MCF 10A (cell line): ENCODE measurements at regions not wholly inside any gene's neighbourhood (a gene's known extent, or its start where the extent isn't known, plus 50 kb on each side); places are given as distances from the start of the nearest gene placed in this dataset.
A peak's percentile ranks its signal among the peaks of the same experiment; 100 is the strongest.

Source experiments
- BruUV-seq: library from RNA; stranded (reverse); fragments of 400-500 nt; replicated peaks from 2 replicates; lab custom pipeline; 2021; lab: Mats Ljungman, UMichigan
- CTCF ChIA-PET: fragments of 300-600 bp; sonication (Branson Sonifier 250); formaldehyde crosslinking; extraction: SDS; loops from one replicate; lab custom pipeline; 2021; ENCODE audit warnings: antibody characterized with exemption, inconsistent platforms; lab: Yijun Ruan, JAX
- POLR2A ChIA-PET: fragments of 300-600, 350-650 bp; sonication (Branson Sonifier 250); formaldehyde crosslinking; extraction: SDS; loops from one replicate; lab custom pipeline; 2020; ENCODE audit warnings: antibody characterized with exemption, inconsistent platforms; lab: Yijun Ruan, JAX
- DNase-seq: peaks from one replicate; pipeline ENCODE4 v3.0.0-alpha.2; 2018; ENCODE audit not compliant: unreplicated experiment
- H3K27ac Mint-ChIP-seq: one replicate; pipeline ENCODE4 v1.8.0; 2022; ENCODE audit warnings: mild to moderate bottlenecking, low read depth, mixed read lengths; ENCODE audit not compliant: unreplicated experiment
- H3K27me3 Mint-ChIP-seq: one replicate; pipeline ENCODE4 v1.8.0; 2022; ENCODE audit warnings: mixed read lengths; ENCODE audit not compliant: insufficient read depth, unreplicated experiment
- H3K36me3 Mint-ChIP-seq: one replicate; pipeline ENCODE4 v1.8.0; 2022; ENCODE audit warnings: mild to moderate bottlenecking, moderate library complexity, mixed read lengths; ENCODE audit not compliant: insufficient read depth, unreplicated experiment
- H3K4me1 Mint-ChIP-seq: one replicate; pipeline ENCODE4 v1.8.0; 2022; ENCODE audit warnings: mixed read lengths; ENCODE audit not compliant: insufficient read depth, unreplicated experiment
- H3K4me3 Mint-ChIP-seq: one replicate; pipeline ENCODE4 v1.8.0; 2022; ENCODE audit warnings: mild to moderate bottlenecking, moderate library complexity, mixed read lengths; ENCODE audit not compliant: unreplicated experiment
- H3K9me3 Mint-ChIP-seq: one replicate; pipeline ENCODE4 v1.8.0; 2022; ENCODE audit warnings: mixed read lengths; ENCODE audit not compliant: unreplicated experiment
- CTCF ChIP-seq: fragments of 200-600 bp; IDR thresholded peaks from one replicate; pipeline ENCODE4 v1.8.0; 2022; ENCODE audit warnings: antibody characterized with exemption, mild to moderate bottlenecking; ENCODE audit not compliant: unreplicated experiment
- intact Hi-C: fragments of 100-400 bp; cut with micrococcal nuclease; formaldehyde crosslinking; loops from 2 replicates; pipeline ENCODE4 v1.14.1; 2022

DNA sequence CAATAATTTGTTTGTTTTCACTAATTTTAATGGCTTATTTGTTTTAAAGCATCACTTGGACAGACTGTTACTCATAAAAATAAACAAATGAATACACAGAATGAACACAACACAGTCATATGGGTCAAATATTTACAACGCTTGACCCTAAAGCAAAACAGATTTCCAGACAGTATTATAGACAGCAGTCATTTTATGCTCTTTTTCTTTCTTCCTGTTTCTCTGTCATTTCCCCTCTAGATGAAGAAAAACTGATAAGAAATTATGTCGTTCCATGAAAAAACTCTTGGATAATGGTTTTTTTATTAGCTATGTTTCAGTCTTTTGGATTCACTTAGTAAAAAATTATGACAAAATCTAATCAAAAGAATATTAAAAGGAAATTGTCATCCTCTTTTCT, 297.3 kb upstream of the NEGR1 start:
- ChIA-PET POLR2A (no interaction called here), CTCF (no interaction called here)
- DNase-seq: no peak
- no peak overlapping the region for H3K4me3 Mint-ChIP-seq
- H3K27me3 Mint-ChIP-seq: no peaks in the 10 kb centered on the region
- no TSS peak for BruUV-seq
- H3K36me3 Mint-ChIP-seq: no peaks in the 10 kb centered on the region
- no peaks in the 10 kb centered on the region for H3K4me1 Mint-ChIP-seq
- intact Hi-C loops: no loop called here
- TF ChIP-seq CTCF: no peak
- no peaks in the 10 kb centered on the region for H3K9me3 Mint-ChIP-seq
- H3K27ac Mint-ChIP-seq: no peak overlapping the region

- no peak for TF ChIP-seq CTCF
- no TSS peak for BruUV-seq
- Mint-ChIP-seq H3K36me3 (no peaks in the 10 kb centered on the region), H3K4me1 (peaks cover 8% of the 10 kb centered on the region), H3K27ac (no peak overlapping the region), H3K9me3 (no peaks in the 10 kb centered on the region), H3K27me3 (no peaks in the 10 kb centered on the region), H3K4me3 (no peak overlapping the region)
- intact Hi-C loops: no loop called here
- POLR2A ChIA-PET: no interaction called here
- DNase-seq: no peak
- CTCF ChIA-PET: interaction anchor here (0.6 to 1.0 kb wide), 2 partner anchors 13 to 40 kb away, joined by 3 read pairs; no protein-coding TSS in a partner anchor
Measured at GRCh38 chr1:72570815-72571214, 288.5 kb upstream of the NEGR1 start.

- CTCF ChIA-PET: no interaction called here
- intact Hi-C loops: no loop called here
- Mint-ChIP-seq H3K9me3 (no peaks in the 10 kb centered on the region), H3K27ac (no peak overlapping the region), H3K4me3 (no peak overlapping the region), H3K36me3 (no peaks in the 10 kb centered on the region), H3K27me3 (no peaks in the 10 kb centered on the region), H3K4me1 (peaks cover 8% of the 10 kb centered on the region)
- POLR2A ChIA-PET: no interaction called here
- no peak for TF ChIP-seq CTCF
- DNase-seq: peak; percentile 21
- BruUV-seq: no TSS peak
Measured at GRCh38 chr1:72568113-72568512, 285.8 kb upstream of the NEGR1 start.

GRCh38 chr1:72567521-72567920, 285.2 kb upstream of the NEGR1 start:
- Mint-ChIP-seq H3K4me1 (peaks cover 8% of the 10 kb centered on the region), H3K4me3 (no peak overlapping the region), H3K27me3 (no peaks in the 10 kb centered on the region), H3K36me3 (no peaks in the 10 kb centered on the region), H3K27ac (no peak overlapping the region), H3K9me3 (no peaks in the 10 kb centered on the region)
- intact Hi-C loops: no loop called here
- peak; percentile 18 for DNase-seq
- no peak for TF ChIP-seq CTCF
- POLR2A ChIA-PET: no interaction called here
- CTCF ChIA-PET: no interaction called here
- no TSS peak for BruUV-seq
